Mesendoderm (in vitro differentiated cells): ENCODE measurements at regions not wholly inside any gene's neighbourhood (a gene's known extent, or its start where the extent isn't known, plus 50 kb on each side); places are given as distances from the start of the nearest gene placed in this dataset.

Experiments used
- DNase-seq: peaks from one replicate; pipeline ENCODE4 v3.0.0; 2013
- H2AK5ac ChIP-seq: 2 replicates; pipeline ENCODE4 v1.6.1; 2013; ENCODE audit warnings: low read length, inconsistent platforms
- H2BK120ac ChIP-seq: 2 replicates; pipeline ENCODE4 v1.6.1; 2013; ENCODE audit warnings: low read depth, mild to moderate bottlenecking, low read length, moderate library complexity, mixed read lengths
- H2BK15ac ChIP-seq: replicated peaks from 2 replicates; pipeline ENCODE4 v1.6.1; 2013; ENCODE audit warnings: low read depth, mild to moderate bottlenecking, moderate library complexity
- H2BK5ac ChIP-seq: 2 replicates; pipeline ENCODE4 v1.6.1; 2013; ENCODE audit warnings: low read length, inconsistent platforms
- H3K18ac ChIP-seq: 2 replicates; pipeline ENCODE4 v1.6.1; 2013; ENCODE audit warnings: mild to moderate bottlenecking, low read length, mixed read lengths
- H3K23ac ChIP-seq: one replicate; pipeline ENCODE4 v1.6.1; 2013; ENCODE audit warnings: low read length
- H3K27ac ChIP-seq: 2 replicates; pipeline ENCODE4 v1.5.1; 2013; ENCODE audit warnings: low read depth, mild to moderate bottlenecking, inconsistent platforms, low read length, moderate library complexity
- H3K27me3 ChIP-seq: 2 replicates; pipeline ENCODE4 v1.6.1; 2013; ENCODE audit warnings: low read length, control low read depth, mild to moderate bottlenecking, inconsistent platforms; ENCODE audit not compliant: insufficient read depth, poor library complexity
- H3K36me3 ChIP-seq: 2 replicates; pipeline ENCODE4 v1.6.1; 2013; ENCODE audit warnings: low read length, inconsistent platforms; ENCODE audit not compliant: control insufficient read depth, insufficient read depth
- H3K4ac ChIP-seq: one replicate; pipeline ENCODE4 v1.6.1; 2013; ENCODE audit warnings: low read depth, mild to moderate bottlenecking, low read length, moderate library complexity
- H3K4me1 ChIP-seq: 2 replicates; pipeline ENCODE4 v1.6.1; 2013; ENCODE audit warnings: low read depth, low read length, inconsistent platforms; ENCODE audit not compliant: control insufficient read depth
- H3K4me2 ChIP-seq: 2 replicates; pipeline ENCODE4 v1.6.1; 2013; ENCODE audit warnings: low read length
- H3K4me3 ChIP-seq: 2 replicates; pipeline ENCODE4 v1.5.1; 2013; ENCODE audit warnings: mild to moderate bottlenecking, low read length
- H3K56ac ChIP-seq: one replicate; pipeline ENCODE4 v1.6.1; 2013; ENCODE audit warnings: low read length
- H3K79me1 ChIP-seq: 2 replicates; pipeline ENCODE4 v1.6.1; 2013; ENCODE audit warnings: low read length, inconsistent platforms
- H3K79me2 ChIP-seq: 2 replicates; pipeline ENCODE4 v1.6.1; 2013; ENCODE audit warnings: mild to moderate bottlenecking, low read length; ENCODE audit not compliant: control insufficient read depth, insufficient read depth
- H3K9ac ChIP-seq: 2 replicates; pipeline ENCODE4 v1.6.1; 2013; ENCODE audit warnings: low read length, inconsistent platforms
- H4K5ac ChIP-seq: one replicate; pipeline ENCODE4 v1.6.1; 2013; ENCODE audit warnings: low read length
- H4K8ac ChIP-seq: one replicate; pipeline ENCODE4 v1.6.1; 2013; ENCODE audit warnings: low read depth, mild to moderate bottlenecking, control low read depth, low read length, moderate library complexity
- WGBS: extraction: QIAGEN DNeasy Blood & Tissue Kit; methylation state at CpG from one replicate; pipeline ENCODE4 v1.1.7; 2013; ENCODE audit warnings: low lambda C conversion rate, missing lambda C conversion rate; ENCODE audit not compliant: insufficient coverage; ENCODE audit errors: extremely low coverage; 5-methylcytosine and 5-hydroxymethylcytosine counted together

DNA sequence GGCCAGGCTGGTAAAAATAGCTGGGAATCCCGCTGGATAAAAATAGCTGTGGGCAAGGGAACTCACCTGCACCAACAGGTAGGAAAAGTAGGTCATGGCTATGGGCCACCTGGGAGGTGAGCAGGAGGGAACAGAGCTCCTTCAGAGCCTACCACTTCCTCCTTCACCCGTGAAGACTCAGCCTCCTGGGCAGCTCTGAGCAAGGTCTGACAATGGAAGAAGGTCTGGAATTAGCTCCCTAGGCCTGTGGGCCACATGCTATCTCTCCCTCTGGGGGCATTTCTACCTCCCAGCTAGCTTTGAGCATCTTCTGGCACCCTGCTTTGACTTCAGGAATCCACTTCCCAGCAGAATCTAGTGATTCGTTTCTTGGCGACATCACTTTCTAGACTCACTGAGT lies 153.9 kb downstream of the MRPL14 start:
- H3K27me3 ChIP-seq, result no peaks in the 10 kb centered on the region
- H3K56ac ChIP-seq, result no peak overlapping the region
- H3K4me1 ChIP-seq, result peaks cover 4% of the 10 kb centered on the region
- no peak overlapping the region for H2AK5ac ChIP-seq
- H2BK120ac ChIP-seq, result no peak overlapping the region
- no peak overlapping the region for H3K27ac ChIP-seq
- no peak overlapping the region for H4K8ac ChIP-seq
- no peak overlapping the region for H3K23ac ChIP-seq
- no peak overlapping the region for H3K9ac ChIP-seq
- no peaks in the 10 kb centered on the region for H3K79me1 ChIP-seq
- no peak overlapping the region for H3K4me2 ChIP-seq
- H3K4ac ChIP-seq, result no peak overlapping the region
- H2BK5ac ChIP-seq, result no peak overlapping the region
- H3K4me3 ChIP-seq, result no peak overlapping the region
- H3K79me2 ChIP-seq, result no peaks in the 10 kb centered on the region
- no peak overlapping the region for H3K18ac ChIP-seq
- no peak for DNase-seq
- WGBS, result no CpG with 5 or more reads among the region's 4 CpGs
- no peak overlapping the region for H2BK15ac ChIP-seq
- no peak overlapping the region for H4K5ac ChIP-seq
- no peaks in the 10 kb centered on the region for H3K36me3 ChIP-seq

DNA sequence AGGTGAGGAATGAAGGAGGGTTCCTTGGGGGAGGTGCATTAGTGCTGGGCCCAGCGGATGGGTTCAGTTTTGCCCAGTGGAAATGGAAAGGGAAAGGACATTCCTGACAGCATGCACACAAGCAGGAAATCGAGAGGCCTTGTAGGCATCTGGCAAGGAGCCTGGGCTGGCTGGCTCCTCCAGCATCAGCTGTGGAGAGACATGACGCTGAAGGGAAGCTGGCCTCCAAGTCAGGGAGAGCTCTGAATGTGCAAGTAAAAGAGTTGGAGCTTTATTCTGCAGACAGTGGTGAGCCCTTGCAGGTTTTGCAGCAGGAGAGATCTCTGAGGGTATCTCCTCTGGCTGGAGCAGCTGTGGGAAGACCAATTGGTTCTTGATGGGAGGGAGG lies 154.3 kb downstream of the MRPL14 start:
- Histone ChIP-seq H3K79me1 (no peaks in the 10 kb centered on the region), H2AK5ac (no peak overlapping the region), H3K9ac (no peak overlapping the region), H2BK15ac (no peak overlapping the region), H3K36me3 (no peaks in the 10 kb centered on the region), H3K4ac (no peak overlapping the region), H3K79me2 (no peaks in the 10 kb centered on the region), H3K23ac (no peak overlapping the region), H2BK5ac (no peak overlapping the region), H3K18ac (no peak overlapping the region), H3K4me1 (peaks cover 4% of the 10 kb centered on the region), H3K4me3 (no peak overlapping the region), H4K5ac (no peak overlapping the region), H3K27ac (no peak overlapping the region), H4K8ac (no peak overlapping the region), H3K56ac (no peak overlapping the region), H3K4me2 (no peak overlapping the region), H2BK120ac (no peak overlapping the region), H3K27me3 (no peaks in the 10 kb centered on the region)
- WGBS, result no CpG with 5 or more reads among the region's 3 CpGs
- no peak for DNase-seq

DNA sequence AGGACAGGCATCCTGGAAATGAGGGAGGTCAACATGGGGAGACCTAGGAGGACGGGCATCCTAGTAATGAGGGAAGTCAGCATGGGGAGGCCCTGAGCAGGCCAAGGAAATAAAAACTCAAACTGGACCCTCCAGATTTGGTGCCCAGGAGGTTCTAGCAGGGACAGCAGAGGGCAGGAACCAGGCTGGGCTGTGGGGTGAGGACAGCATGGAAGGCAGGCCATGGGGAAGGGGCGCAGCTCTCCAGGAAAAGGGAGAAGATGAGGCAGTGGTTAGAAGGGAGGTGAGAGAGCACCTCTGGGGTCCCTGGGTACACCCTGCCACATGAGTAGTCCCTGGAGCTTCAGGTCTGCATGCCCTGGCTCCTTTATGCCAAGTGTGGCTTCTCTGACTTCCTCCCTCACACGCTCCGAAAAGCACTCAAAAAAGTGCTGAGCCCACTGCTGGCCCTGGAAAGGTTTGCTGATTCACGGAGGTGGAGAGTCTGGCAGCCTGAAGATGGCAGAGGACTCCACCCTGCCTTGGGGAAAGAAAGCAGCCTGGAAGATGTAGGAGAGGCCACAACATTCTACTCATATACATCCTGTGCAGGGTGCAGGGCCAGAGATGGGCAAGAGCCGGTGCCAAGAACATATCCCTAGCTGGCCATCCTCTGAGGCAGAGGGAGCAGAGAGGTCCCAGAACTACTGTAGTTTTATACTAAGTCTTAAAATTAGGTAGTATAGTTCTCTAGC lies 154.9 kb downstream of the MRPL14 start:
- no peak overlapping the region for H3K27ac ChIP-seq
- no peaks in the 10 kb centered on the region for H3K79me2 ChIP-seq
- no peak overlapping the region for H3K56ac ChIP-seq
- peaks cover 4% of the 10 kb centered on the region for H3K4me1 ChIP-seq
- no peak overlapping the region for H2BK5ac ChIP-seq
- H2AK5ac ChIP-seq, result no peak overlapping the region
- H3K9ac ChIP-seq, result no peak overlapping the region
- no peak for DNase-seq
- no peak overlapping the region for H3K18ac ChIP-seq
- H4K5ac ChIP-seq, result no peak overlapping the region
- H2BK120ac ChIP-seq, result no peak overlapping the region
- H2BK15ac ChIP-seq, result no peak overlapping the region
- no peaks in the 10 kb centered on the region for H3K79me1 ChIP-seq
- H3K27me3 ChIP-seq, result no peaks in the 10 kb centered on the region
- H3K4ac ChIP-seq, result no peak overlapping the region
- no peak overlapping the region for H3K4me2 ChIP-seq
- no peak overlapping the region for H3K23ac ChIP-seq
- H3K36me3 ChIP-seq, result no peaks in the 10 kb centered on the region
- no peak overlapping the region for H3K4me3 ChIP-seq
- no peak overlapping the region for H4K8ac ChIP-seq
- WGBS, result no CpG with 5 or more reads among the region's 6 CpGs

DNA sequence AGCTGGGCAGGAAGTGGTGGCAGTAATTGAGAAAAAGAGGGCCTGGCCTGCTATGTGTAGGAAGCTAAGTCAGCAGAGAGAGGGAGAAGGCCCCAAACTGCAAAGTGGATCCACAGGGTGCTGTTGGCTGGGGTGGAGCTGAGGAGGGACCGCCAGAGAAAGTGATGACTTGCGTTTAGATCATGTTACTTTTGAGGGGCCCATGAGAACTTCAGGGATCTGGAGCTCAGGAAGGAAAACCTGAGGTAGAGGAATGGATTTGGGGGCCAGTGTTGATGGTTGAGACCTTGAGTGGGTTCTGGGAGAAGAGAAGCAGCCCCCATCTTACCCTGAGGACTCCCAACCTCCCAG lies 155.5 kb downstream of the MRPL14 start:
- Histone ChIP-seq H2BK15ac (no peak overlapping the region), H3K36me3 (no peaks in the 10 kb centered on the region), H4K8ac (no peak overlapping the region), H3K18ac (no peak overlapping the region), H3K23ac (no peak overlapping the region), H3K79me1 (no peaks in the 10 kb centered on the region), H3K4me1 (peaks cover 4% of the 10 kb centered on the region), H2BK120ac (no peak overlapping the region), H3K27ac (no peak overlapping the region), H3K4me3 (no peak overlapping the region), H3K9ac (no peak overlapping the region), H3K27me3 (no peaks in the 10 kb centered on the region), H3K4ac (no peak overlapping the region), H3K79me2 (no peaks in the 10 kb centered on the region), H3K56ac (no peak overlapping the region), H2AK5ac (no peak overlapping the region), H4K5ac (no peak overlapping the region), H3K4me2 (no peak overlapping the region), H2BK5ac (no peak overlapping the region)
- no CpG with 5 or more reads among the region's 2 CpGs for WGBS
- no peak for DNase-seq

DNA sequence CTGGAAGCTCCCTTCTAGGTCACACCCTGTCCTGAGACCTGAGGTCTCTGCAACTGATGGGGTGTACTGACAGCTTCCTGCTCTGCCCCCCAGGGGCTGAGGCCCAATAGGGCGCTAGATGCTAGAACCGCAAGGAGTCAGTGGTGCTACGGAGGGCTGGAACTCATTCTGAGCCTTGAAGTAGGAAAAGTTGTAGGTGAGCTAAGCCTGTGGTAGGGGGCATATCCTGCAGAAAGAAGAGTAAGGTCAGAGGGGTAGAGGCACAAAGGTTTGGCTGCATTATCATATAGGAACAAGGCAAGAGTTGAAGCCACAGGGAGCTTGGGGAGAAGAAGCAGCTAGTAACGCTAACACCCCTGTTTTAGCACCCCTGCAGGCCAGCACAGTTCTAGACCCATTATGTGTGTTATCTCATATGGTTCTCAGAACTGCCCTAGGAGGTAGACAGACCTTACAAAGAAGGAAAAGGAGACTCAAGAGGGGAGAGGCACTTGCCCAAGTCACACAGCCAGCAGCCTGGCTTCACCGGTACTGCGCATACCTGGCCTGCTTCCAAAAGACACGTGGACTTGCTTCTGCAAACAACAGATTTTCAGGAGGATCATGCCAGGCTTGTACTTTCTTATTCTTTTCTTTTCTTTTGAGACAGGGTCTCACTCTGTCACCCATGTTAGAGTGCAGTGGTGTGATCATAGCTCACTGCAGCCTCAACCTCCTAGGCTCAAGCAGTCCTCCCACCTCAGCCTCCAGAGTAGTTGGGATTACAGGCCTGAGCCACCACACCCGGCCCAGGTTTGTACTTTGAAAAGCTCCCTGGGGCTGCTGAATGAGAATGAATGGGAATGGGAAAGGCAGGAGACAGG lies 156.1 kb downstream of the MRPL14 start:
- H4K5ac ChIP-seq, result no peak overlapping the region
- H2BK120ac ChIP-seq, result no peak overlapping the region
- no peak overlapping the region for H3K23ac ChIP-seq
- H2BK15ac ChIP-seq, result no peak overlapping the region
- no peaks in the 10 kb centered on the region for H3K79me2 ChIP-seq
- H3K4ac ChIP-seq, result no peak overlapping the region
- WGBS, result no CpG with 5 or more reads among the region's 8 CpGs
- H3K27ac ChIP-seq, result no peak overlapping the region
- H3K79me1 ChIP-seq, result no peaks in the 10 kb centered on the region
- no peaks in the 10 kb centered on the region for H3K27me3 ChIP-seq
- H3K18ac ChIP-seq, result no peak overlapping the region
- no peak overlapping the region for H3K4me2 ChIP-seq
- no peak overlapping the region for H3K9ac ChIP-seq
- H4K8ac ChIP-seq, result no peak overlapping the region
- DNase-seq, result no peak
- no peak overlapping the region for H3K56ac ChIP-seq
- no peak overlapping the region for H3K4me3 ChIP-seq
- H2AK5ac ChIP-seq, result no peak overlapping the region
- H3K4me1 ChIP-seq, result peaks cover 4% of the 10 kb centered on the region
- no peaks in the 10 kb centered on the region for H3K36me3 ChIP-seq
- no peak overlapping the region for H2BK5ac ChIP-seq
